PFSK-1 (cell line): ENCODE measurements at regions not wholly inside any gene's neighbourhood (a gene's known extent, or its start where the extent isn't known, plus 50 kb on each side); places are given as distances from the start of the nearest gene placed in this dataset.

Experiments
- FOXP2 ChIP-seq: optimal IDR thresholded peaks from 2 replicates; pipeline ENCODE3; 2011; ENCODE audit warnings: borderline replicate concordance, control low read depth, inconsistent platforms; ENCODE audit not compliant: insufficient read depth; ENCODE audit errors: extremely low read length, extremely low read depth
- POLR2AphosphoS5 ChIP-seq: IDR thresholded peaks from 2 replicates; pipeline ENCODE4 v1.6.1; 2012; ENCODE audit warnings: low read depth, mild to moderate bottlenecking, control low read depth, low read length, moderate library complexity
- REST ChIP-seq, 2 experiments: IDR thresholded peaks; 2 replicates each; pipeline versions ENCODE4 v1.6.1 to v1.8.0; 2011 to 2012; ENCODE audit warnings: low read depth in 2 of 2, low read length in 2 of 2, control low read depth in 1 of 2, inconsistent platforms in 1 of 2, mild to moderate bottlenecking in 1 of 2, moderate library complexity in 1 of 2; ENCODE audit not compliant: insufficient read depth in 1 of 2
- SIN3A ChIP-seq: IDR thresholded peaks from 2 replicates; pipeline ENCODE4 v1.6.1; 2012; ENCODE audit warnings: mild to moderate bottlenecking, low read length, moderate library complexity, borderline replicate concordance; ENCODE audit not compliant: insufficient read depth
- TAF1 ChIP-seq: IDR thresholded peaks from 2 replicates; pipeline ENCODE4 v1.6.1; 2012; ENCODE audit warnings: low read length, control low read depth, borderline replicate concordance; ENCODE audit not compliant: insufficient read depth

- TF ChIP-seq SIN3A, result no peak
- TF ChIP-seq POLR2AphosphoS5, result no peak
Observed at GRCh38 chr2:58608146-58608545, 367.0 kb upstream of the FANCL start.

- TF ChIP-seq REST (IDR thresholded peaks at IDR 0.05; ENCODE audit: insufficient read depth in 1 of 2, low read depth in 2 of 2, low read length in 2 of 2), result no peak
- no peak for TF ChIP-seq POLR2AphosphoS5
Observed at GRCh38 chr2:58607448-58607847, 366.3 kb upstream of the FANCL start.

- no peak for TF ChIP-seq SIN3A
- no peak for TF ChIP-seq TAF1
- TF ChIP-seq POLR2AphosphoS5, result no peak
- TF ChIP-seq REST (IDR thresholded peaks at IDR 0.05; ENCODE audit: insufficient read depth in 1 of 2, low read depth in 2 of 2, low read length in 2 of 2), result no peak
- TF ChIP-seq FOXP2, result no peak
Observed at GRCh38 chr2:58606799-58607198, 365.7 kb upstream of the FANCL start.

GRCh38 chr2:58604096-58604495, 363.0 kb upstream of the FANCL start:
- TF ChIP-seq POLR2AphosphoS5, result no peak
- no peak for TF ChIP-seq TAF1
- no peak for TF ChIP-seq REST (IDR thresholded peaks at IDR 0.05; ENCODE audit: insufficient read depth in 1 of 2, low read depth in 2 of 2, low read length in 2 of 2)
- TF ChIP-seq SIN3A, result no peak
- no peak for TF ChIP-seq FOXP2

- TF ChIP-seq SIN3A, result no peak
- no peak for TF ChIP-seq REST (IDR thresholded peaks at IDR 0.05; ENCODE audit: insufficient read depth in 1 of 2, low read depth in 2 of 2, low read length in 2 of 2)
- no peak for TF ChIP-seq POLR2AphosphoS5
- no peak for TF ChIP-seq TAF1
- no peak for TF ChIP-seq FOXP2
Observed at GRCh38 chr2:58601017-58601416, 359.9 kb upstream of the FANCL start.

- TF ChIP-seq POLR2AphosphoS5 (no peak), SIN3A (no peak), REST (IDR thresholded peaks at IDR 0.05; ENCODE audit: insufficient read depth in 1 of 2, low read depth in 2 of 2, low read length in 2 of 2) (no peak), TAF1 (no peak), FOXP2 (no peak)
Observed at GRCh38 chr2:58598171-58598570, 357.0 kb upstream of the FANCL start.
